H1 (cell line): ENCODE measurements at regions not wholly inside any gene's neighbourhood (a gene's known extent, or its start where the extent isn't known, plus 50 kb on each side); places are given as distances from the start of the nearest gene placed in this dataset.
A peak's percentile ranks its signal among the peaks of the same experiment; 100 is the strongest.

Experiments used
- CTCF ChIA-PET: fragments of 300-600 bp; sonication (Branson Sonifier 250); formaldehyde crosslinking; loops from one replicate; lab custom pipeline; 2021; ENCODE audit not compliant: partially characterized antibody; lab: Charles Lee
- POLR2A ChIA-PET: fragments of 300-600 bp; sonication (Branson Sonifier 250); formaldehyde crosslinking; loops from one replicate; lab custom pipeline; 2021; ENCODE audit warnings: inconsistent platforms; ENCODE audit not compliant: partially characterized antibody; lab: Charles Lee
- DNase-seq, 2 experiments: peaks; one replicate each; pipeline versions ENCODE4 v3.0.0 to v3.0.0-alpha.2; 2010 to 2022; ENCODE audit warnings: low spot score in 2 of 2, low read depth in 1 of 2, mixed read lengths in 1 of 2
- FAIRE-seq: peaks from 2 replicates; lab custom pipeline; 2011; peaks lifted over from hg19 to GRCh38; lab: Jason Lieb, UNC
- H2AFZ ChIP-seq: 2 replicates; pipeline ENCODE4 v1.8.1; 2012; ENCODE audit warnings: low read length, inconsistent platforms
- H2AK5ac ChIP-seq: 2 replicates; pipeline ENCODE4 v1.6.1; 2013; ENCODE audit warnings: low read depth, low read length
- H2BK120ac ChIP-seq: replicated peaks from 2 replicates; pipeline ENCODE3; 2013; ENCODE audit warnings: low read depth, low read length, inconsistent platforms
- H2BK12ac ChIP-seq: 2 replicates; pipeline ENCODE4 v1.6.1; 2013; ENCODE audit warnings: low read depth, low read length
- H2BK15ac ChIP-seq: 2 replicates; pipeline ENCODE4 v1.6.1; 2013; ENCODE audit warnings: low read length
- H2BK20ac ChIP-seq: 2 replicates; pipeline ENCODE4 v1.6.1; 2013; ENCODE audit warnings: low read length
- H2BK5ac ChIP-seq: 2 replicates; pipeline ENCODE4 v1.6.1; 2013; ENCODE audit warnings: low read depth, low read length
- H3K14ac ChIP-seq: 2 replicates; pipeline ENCODE4 v1.6.1; 2013; ENCODE audit warnings: inconsistent platforms; ENCODE audit not compliant: insufficient read length
- H3K18ac ChIP-seq: 2 replicates; pipeline ENCODE4 v1.6.1; 2013; ENCODE audit warnings: low read length; ENCODE audit errors: extremely low read depth
- H3K23ac ChIP-seq: 2 replicates; pipeline ENCODE4 v1.6.1; 2013; ENCODE audit warnings: inconsistent platforms; ENCODE audit not compliant: insufficient read length
- H3K23me2 ChIP-seq: 2 replicates; pipeline ENCODE4 v1.6.1; 2013; ENCODE audit warnings: low read depth, low read length
- H3K27ac ChIP-seq: 2 replicates; pipeline ENCODE4 v1.6.1; 2011; ENCODE audit warnings: low read depth, low read length, inconsistent platforms
- H3K27me3 ChIP-seq, 4 experiments: replicated peaks in 1 of 4; 1 replicate in 1 of 4; 2 replicates in 3 of 4; pipeline versions ENCODE4 v1.6.1 to v1.8.1; 2011 to 2013; ENCODE audit warnings: low read length in 3 of 4, mild to moderate bottlenecking in 3 of 4, inconsistent platforms in 2 of 4, mixed read lengths in 2 of 4, moderate library complexity in 1 of 4; ENCODE audit not compliant: control insufficient read depth in 3 of 4, insufficient read depth in 3 of 4; ENCODE audit errors: extremely low read depth in 1 of 4
- H3K36me3 ChIP-seq, 4 experiments: 2 replicates each; pipeline versions ENCODE4 v1.6.1 to v1.8.1; 2011 to 2013; ENCODE audit warnings: mild to moderate bottlenecking in 4 of 4, low read length in 3 of 4, moderate library complexity in 2 of 4, control low read depth in 1 of 4, inconsistent platforms in 1 of 4; ENCODE audit not compliant: insufficient read depth in 4 of 4, control insufficient read depth in 2 of 4
- H3K4ac ChIP-seq: replicated peaks from 2 replicates; pipeline ENCODE3; 2013; ENCODE audit warnings: low read length, low read depth, mixed read lengths, inconsistent platforms; ENCODE audit not compliant: insufficient read length
- H3K4me1 ChIP-seq, 4 experiments: replicated peaks in 1 of 4; 1 replicate in 1 of 4; 2 replicates in 3 of 4; pipeline versions ENCODE4 v1.6.1 to v1.8.1; 2011 to 2013; ENCODE audit warnings: low read length in 3 of 4, inconsistent platforms in 2 of 4, mixed read lengths in 1 of 4; ENCODE audit not compliant: insufficient read depth in 4 of 4, control insufficient read depth in 3 of 4
- H3K4me2 ChIP-seq, 2 experiments: 2 replicates each; pipeline versions ENCODE4 v1.6.1 to v1.8.1; 2011 to 2013; ENCODE audit warnings: low read depth in 2 of 2, low read length in 2 of 2, control low read depth in 1 of 2, inconsistent platforms in 1 of 2, mild to moderate bottlenecking in 1 of 2; ENCODE audit not compliant: insufficient read depth in 1 of 2
- H3K4me3 ChIP-seq, 4 experiments: fragments of 200-600, 300-600 bp in 1 of 4; sonication (generic), shearing (Covaris generic), sonication (Bioruptor Twin) in 1 of 4; 2 replicates each; pipeline versions ENCODE4 v1.5.1 to v1.8.1; 2011 to 2016; ENCODE audit warnings: low read length in 4 of 4, low read depth in 3 of 4, control low read depth in 2 of 4, inconsistent platforms in 2 of 4, mild to moderate bottlenecking in 2 of 4, mixed read lengths in 1 of 4, moderate library complexity in 1 of 4; ENCODE audit not compliant: insufficient read depth in 2 of 4; ENCODE audit errors: extremely low read depth in 1 of 4
- H3K56ac ChIP-seq: replicated peaks from 2 replicates; pipeline ENCODE3; 2013; ENCODE audit warnings: low read depth, mild to moderate bottlenecking, mixed read lengths, low read length, inconsistent platforms; ENCODE audit not compliant: insufficient read length
- H3K79me1 ChIP-seq: 2 replicates; pipeline ENCODE4 v1.6.1; 2013; ENCODE audit warnings: low read depth, low read length, control low read depth
- H3K79me2 ChIP-seq, 2 experiments: 2 replicates each; pipeline versions ENCODE4 v1.6.1 to v1.8.1; 2012 to 2013; ENCODE audit warnings: low read length in 2 of 2, mild to moderate bottlenecking in 2 of 2, inconsistent platforms in 1 of 2; ENCODE audit not compliant: insufficient read depth in 2 of 2, control insufficient read depth in 1 of 2
- H3K9ac ChIP-seq, 4 experiments: replicated peaks in 1 of 4; 1 replicate in 1 of 4; 2 replicates in 3 of 4; pipeline versions ENCODE4 v1.6.1 to v1.8.1; 2011 to 2013; ENCODE audit warnings: low read depth in 3 of 4, low read length in 3 of 4, control low read depth in 2 of 4, mild to moderate bottlenecking in 2 of 4, moderate library complexity in 2 of 4, inconsistent platforms in 1 of 4; ENCODE audit errors: extremely low read depth in 1 of 4
- H3K9me3 ChIP-seq, 2 experiments: 2 replicates each; pipeline versions ENCODE4 v1.6.1 to v1.8.1; 2012 to 2013; ENCODE audit warnings: mild to moderate bottlenecking in 2 of 2, moderate library complexity in 2 of 2, control low read depth in 1 of 2, inconsistent platforms in 1 of 2, low read depth in 1 of 2, low read length in 1 of 2, mixed read lengths in 1 of 2; ENCODE audit not compliant: insufficient read depth in 2 of 2
- H4K20me1 ChIP-seq, 2 experiments: replicated peaks in 1 of 2; 2 replicates each; pipeline versions ENCODE3 to v1.8.1; 2011 to 2013; ENCODE audit warnings: inconsistent platforms in 2 of 2, low read length in 2 of 2, mild to moderate bottlenecking in 1 of 2; ENCODE audit not compliant: insufficient read depth in 2 of 2, control insufficient read depth in 1 of 2
- H4K5ac ChIP-seq: 2 replicates; pipeline ENCODE4 v1.6.1; 2013; ENCODE audit warnings: low read length, low read depth, mixed read lengths, inconsistent platforms; ENCODE audit not compliant: insufficient read length
- H4K8ac ChIP-seq: 2 replicates; pipeline ENCODE4 v1.8.0; 2013; ENCODE audit warnings: mild to moderate bottlenecking, moderate library complexity, low read length, inconsistent platforms; ENCODE audit not compliant: insufficient read depth; ENCODE audit errors: extremely low read depth
- H4K91ac ChIP-seq: replicated peaks from 2 replicates; pipeline ENCODE3; 2013; ENCODE audit warnings: low read length, mixed read lengths, inconsistent platforms; ENCODE audit not compliant: insufficient read length
- RFX5 ChIP-seq: IDR thresholded peaks from 2 replicates; pipeline ENCODE4 v1.6.1; 2011; ENCODE audit warnings: low read depth, low read length, improper control_type of control experiment, borderline replicate concordance
- WGBS, 2 experiments: shearing (Covaris generic) in 1 of 2; methylation state at CpG; one replicate each; pipeline versions ENCODE4 v1.1.6 to v1.1.7; 2013 to 2015; ENCODE audit warnings: low lambda C conversion rate in 2 of 2, mixed read lengths in 2 of 2, inconsistent platforms in 1 of 2, low coverage in 1 of 2, missing lambda C conversion rate in 1 of 2; ENCODE audit not compliant: insufficient replicate concordance in 2 of 2, insufficient coverage in 1 of 2, insufficient read length in 1 of 2; ENCODE audit errors: extremely low coverage in 1 of 2, missing lambda C conversion rate in 1 of 2; 5-methylcytosine and 5-hydroxymethylcytosine counted together
- TF ChIP-seq, protein P1 (sequence below): IDR thresholded peaks from 2 replicates; pipeline ENCODE4 v1.6.1; 2012; ENCODE audit warnings: inconsistent platforms

DNA sequence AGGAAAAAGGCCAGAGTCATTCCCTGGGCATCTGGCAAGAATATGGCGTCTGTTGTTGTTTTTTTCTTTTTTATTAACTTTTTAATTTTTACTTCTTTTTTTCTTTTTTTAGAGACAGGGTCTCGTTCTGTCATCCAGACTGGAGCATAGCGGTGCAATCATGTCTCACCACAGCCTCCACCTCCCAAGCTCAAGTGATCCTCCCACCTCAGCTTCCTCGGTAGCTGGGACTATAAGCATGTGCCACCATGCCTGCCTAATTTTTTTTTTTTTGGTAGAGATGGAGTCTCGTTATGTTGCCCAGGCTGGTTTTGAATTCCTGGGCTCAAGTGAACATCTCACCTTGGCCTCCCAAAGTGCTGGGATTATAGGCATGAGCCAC, 54.0 kb upstream of the PRDM11 start:
- H3K4ac ChIP-seq, result no peak overlapping the region
- no peaks in the 10 kb centered on the region for H3K79me2 ChIP-seq
- H4K91ac ChIP-seq, result no peak overlapping the region
- no peak overlapping the region for H3K56ac ChIP-seq
- no peaks in the 10 kb centered on the region for H3K9me3 ChIP-seq
- H4K5ac ChIP-seq, result no peak overlapping the region
- no peak for DNase-seq
- H2BK120ac ChIP-seq, result no peak overlapping the region
- peak overlapping the region; percentile 88; the same call in 1 of the 2 replicates for H2BK5ac ChIP-seq
- no peak overlapping the region for H3K4me3 ChIP-seq
- H2AFZ ChIP-seq, result no peak overlapping the region
- FAIRE-seq, result no peak
- no peaks in the 10 kb centered on the region for H3K36me3 ChIP-seq
- no peak overlapping the region for H4K8ac ChIP-seq
- H2BK12ac ChIP-seq, result peak overlapping the region; percentile 76; the same call in 1 of the 2 replicates
- peaks cover 5 to 24% (median 9%) of the 10 kb centered on the region in 4 experiments for H3K4me1 ChIP-seq
- H3K18ac ChIP-seq, result peak overlapping the region; percentile 93; the same call in 1 of the 2 replicates
- no peak overlapping the region for H3K14ac ChIP-seq
- H2AK5ac ChIP-seq, result no peak overlapping the region
- no peak overlapping the region for H2BK15ac ChIP-seq
- H2BK20ac ChIP-seq, result 0 out of 2 replicates have a peak overlapping the region, but pooled peaks have one; percentile 93
- no peak overlapping the region for H3K9ac ChIP-seq
- ChIA-PET POLR2A (interaction anchor here (1.0 to 1.3 kb wide), 2 partner anchors 8 to 161 kb away, joined by 3 to 6 read pairs; no protein-coding TSS in a partner anchor), CTCF (interaction anchor here (0.8 to 34.2 kb wide), 10 partner anchors 7 to 389 kb away, joined by 3 to 1347 read pairs (median 3); no protein-coding TSS in a partner anchor)
- H3K27me3 ChIP-seq, result no peaks in the 10 kb centered on the region; a peak in 2 of 7 replicates
- TF ChIP-seq RFX5, result no peak
- TF ChIP-seq, protein P1, sequence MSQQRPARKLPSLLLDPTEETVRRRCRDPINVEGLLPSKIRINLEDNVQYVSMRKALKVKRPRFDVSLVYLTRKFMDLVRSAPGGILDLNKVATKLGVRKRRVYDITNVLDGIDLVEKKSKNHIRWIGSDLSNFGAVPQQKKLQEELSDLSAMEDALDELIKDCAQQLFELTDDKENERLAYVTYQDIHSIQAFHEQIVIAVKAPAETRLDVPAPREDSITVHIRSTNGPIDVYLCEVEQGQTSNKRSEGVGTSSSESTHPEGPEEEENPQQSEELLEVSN, result 0 out of 2 replicates have a peak, but pooled peaks have one; percentile 2
- WGBS, 2 experiments, result 82% methylated on average over 5 of the region's 5 CpGs; no CpG with 5 or more reads in 1 of the 2 experiments
- H3K23ac ChIP-seq, result no peak overlapping the region
- H3K27ac ChIP-seq, result no peak overlapping the region; the same call in 1 of the 2 replicates
- peak overlapping the region; percentile 37 to 47; a peak in 2 of 4 replicates for H3K4me2 ChIP-seq
- H4K20me1 ChIP-seq, result no peaks in the 10 kb centered on the region
- H3K79me1 ChIP-seq, result no peaks in the 10 kb centered on the region
- H3K23me2 ChIP-seq, result peaks cover 2% of the 10 kb centered on the region; the same call in 1 of the 2 replicates
